B cell (primary cell): ENCODE measurements at regions not wholly inside any gene's neighbourhood (a gene's known extent, or its start where the extent isn't known, plus 50 kb on each side); places are given as distances from the start of the nearest gene placed in this dataset.

Experiments
- ATAC-seq: fragments of 200-7000 bp; cut with Tn5 transposase; one replicate; pipeline ENCODE4 v1.10.0; 2021; ENCODE audit warnings: low read depth, mild to moderate bottlenecking, moderate number of reproducible peaks, moderate library complexity
- CTCF ChIA-PET: fragments of 350-600 bp; sonication (Branson Sonifier 250); formaldehyde crosslinking; loops from one replicate; lab custom pipeline; 2021; ENCODE audit warnings: antibody characterized with exemption, inconsistent platforms; lab: Charles Lee
- POLR2A ChIA-PET: fragments of 350-600 bp; sonication (Branson Sonifier 250); formaldehyde crosslinking; loops from one replicate; lab custom pipeline; 2021; ENCODE audit warnings: antibody characterized with exemption; lab: Charles Lee
- DNase-seq: peaks from one replicate; pipeline ENCODE4 v3.0.0; 2013
- H2AFZ ChIP-seq: 2 replicates; pipeline ENCODE4 v1.6.1; 2012; ENCODE audit warnings: mild to moderate bottlenecking, low read depth, low read length; ENCODE audit not compliant: insufficient read depth, poor library complexity, severe bottlenecking
- H3K27ac ChIP-seq, 2 donors: 1 replicate in 1 of 2; 2 replicates in 1 of 2; pipeline ENCODE4 v1.5.1; 2012 to 2013; ENCODE audit warnings: low read length in 2 of 2, mild to moderate bottlenecking in 2 of 2, moderate library complexity in 1 of 2
- H3K27me3 ChIP-seq, 4 experiments: fragments of 200-600 bp in 1 of 4; sonication (generic) in 1 of 4; replicated peaks in 1 of 4; 1 replicate in 2 of 4; 2 replicates in 2 of 4; pipeline versions ENCODE4 v1.6.1 to v1.7.0; 2013 to 2016; ENCODE audit warnings: low read length in 3 of 4, mild to moderate bottlenecking in 2 of 4, mixed read lengths in 1 of 4, moderate library complexity in 1 of 4; ENCODE audit not compliant: insufficient read depth in 4 of 4, control insufficient read depth in 3 of 4; ENCODE audit errors: control extremely low read depth in 1 of 4
- H3K36me3 ChIP-seq, 2 experiments: replicated peaks in 1 of 2; 1 replicate in 1 of 2; 2 replicates in 1 of 2; pipeline versions ENCODE4 v1.6.1 to v1.7.1; 2013; ENCODE audit warnings: low read length in 1 of 2; ENCODE audit not compliant: insufficient read depth in 2 of 2, control insufficient read depth in 1 of 2; ENCODE audit errors: control extremely low read depth in 1 of 2, extremely low read depth in 1 of 2
- H3K4me1 ChIP-seq, 2 donors: fragments of 200-600 bp in 1 of 2; sonication (generic) in 1 of 2; 1 replicate in 1 of 2; 2 replicates in 1 of 2; pipeline versions ENCODE4 v1.5.1 to v1.6.1; 2013 to 2017; ENCODE audit warnings: low read length in 2 of 2; ENCODE audit not compliant: control insufficient read depth in 2 of 2, insufficient read depth in 2 of 2
- H3K4me2 ChIP-seq: replicated peaks from 2 replicates; pipeline ENCODE3; 2012; ENCODE audit warnings: mild to moderate bottlenecking, low read depth, low read length; ENCODE audit not compliant: poor library complexity, severe bottlenecking
- H3K4me3 ChIP-seq, 5 experiments: fragments of 200-600 bp in 1 of 5; sonication (generic) in 1 of 5; 1 replicate in 3 of 5; 2 replicates in 2 of 5; pipeline versions ENCODE4 v1.5.1 to v1.7.0; 2011 to 2016; ENCODE audit warnings: low read length in 4 of 5, mild to moderate bottlenecking in 4 of 5, low read depth in 2 of 5, control low read depth in 1 of 5, moderate library complexity in 1 of 5; ENCODE audit not compliant: insufficient read depth in 1 of 5; ENCODE audit errors: control extremely low read depth in 1 of 5, extremely low read depth in 1 of 5
- H3K79me2 ChIP-seq: fragments of 200-600 bp; sonication (generic); one replicate; pipeline ENCODE4 v1.6.0; 2016; ENCODE audit warnings: low read length; ENCODE audit not compliant: control insufficient read depth, insufficient read depth
- H3K9ac ChIP-seq: fragments of 200-600 bp; sonication (generic); 2 replicates; pipeline ENCODE4 v1.6.1; 2017; ENCODE audit warnings: mild to moderate bottlenecking, low read length, moderate library complexity
- H3K9me3 ChIP-seq, 3 donors: one replicate each; pipeline versions ENCODE4 v1.6.1 to v1.7.1; 2013; ENCODE audit warnings: low read length in 2 of 3; ENCODE audit not compliant: control insufficient read depth in 2 of 3, insufficient read depth in 1 of 3; ENCODE audit errors: control extremely low read depth in 1 of 3
- H4K20me1 ChIP-seq: 2 replicates; pipeline ENCODE4 v1.6.0; 2012; ENCODE audit warnings: mild to moderate bottlenecking, low read length; ENCODE audit not compliant: insufficient read depth, control insufficient read depth, poor library complexity, severe bottlenecking
- H3K27ac Mint-ChIP-seq: one replicate; pipeline ENCODE4 v1.8.0; 2021; ENCODE audit warnings: mixed read lengths
- H3K27me3 Mint-ChIP-seq: one replicate; pipeline ENCODE4 v1.8.0; 2021; ENCODE audit warnings: mixed read lengths
- H3K4me1 Mint-ChIP-seq: one replicate; pipeline ENCODE4 v1.8.0; 2021; ENCODE audit warnings: mixed read lengths
- H3K4me3 Mint-ChIP-seq: one replicate; pipeline ENCODE4 v1.8.0; 2021; ENCODE audit warnings: mixed read lengths
- H3K9me3 Mint-ChIP-seq: one replicate; pipeline ENCODE4 v1.8.0; 2022; ENCODE audit warnings: mixed read lengths; ENCODE audit not compliant: insufficient read depth
- CTCF ChIP-seq: fragments of 200-600 bp; IDR thresholded peaks from one replicate; pipeline ENCODE4 v1.8.0; 2022; ENCODE audit warnings: antibody characterized with exemption, mild to moderate bottlenecking
- EZH2 ChIP-seq: IDR thresholded peaks from 2 replicates; pipeline ENCODE4 v1.6.1; 2012; ENCODE audit warnings: borderline replicate concordance, low read depth, mild to moderate bottlenecking, moderate library complexity, low read length; ENCODE audit not compliant: insufficient read depth, poor library complexity, severe bottlenecking
- WGBS: methylation state at CpG from one replicate; pipeline ENCODE4 v1.1.5; 2013; ENCODE audit warnings: missing lambda C conversion rate; ENCODE audit not compliant: insufficient coverage; 5-methylcytosine and 5-hydroxymethylcytosine counted together
- intact Hi-C: fragments of 100-400 bp; cut with micrococcal nuclease; formaldehyde crosslinking; loops from one replicate; pipeline ENCODE4 v1.10.0; 2022

- H2AFZ ChIP-seq: no peak overlapping the region
- H3K4me1 ChIP-seq: no peaks in the 10 kb centered on the region
- peaks cover 0 to 1% (median 0%) of the 10 kb centered on the region in 3 donors for H3K9me3 ChIP-seq
- H4K20me1 ChIP-seq: no peaks in the 10 kb centered on the region
- Mint-ChIP-seq H3K27me3 (no peaks in the 10 kb centered on the region), H3K4me1 (no peaks in the 10 kb centered on the region), H3K27ac (no peak overlapping the region), H3K9me3 (no peaks in the 10 kb centered on the region), H3K4me3 (no peak overlapping the region)
- no peak overlapping the region for H3K4me3 ChIP-seq
- no peak overlapping the region for H3K9ac ChIP-seq
- H3K27ac ChIP-seq: no peak overlapping the region
- 100% methylated on average over 2 of the region's 5 CpGs for WGBS
- H3K4me2 ChIP-seq: no peak overlapping the region
- no peaks in the 10 kb centered on the region for H3K79me2 ChIP-seq
- H3K36me3 ChIP-seq: no peaks in the 10 kb centered on the region
- ATAC-seq (no peak), DNase-seq (no peak)
- POLR2A ChIA-PET: no interaction called here
- CTCF ChIA-PET: no interaction called here
- TF ChIP-seq EZH2: no peak
- TF ChIP-seq CTCF: no peak
- intact Hi-C loops: no loop called here
- H3K27me3 ChIP-seq: no peaks in the 10 kb centered on the region
Measured at GRCh38 chr3:175893566-175893965, 1034.4 kb downstream of the NAALADL2 start.

- ATAC-seq: no peak
- Histone ChIP-seq H3K27ac (no peak overlapping the region), H3K79me2 (no peaks in the 10 kb centered on the region), H3K36me3 (no peaks in the 10 kb centered on the region), H3K4me3 (no peak overlapping the region), H3K9ac (no peak overlapping the region), H3K4me1 (no peaks in the 10 kb centered on the region), H3K27me3 (no peaks in the 10 kb centered on the region), H3K4me2 (no peak overlapping the region), H3K9me3 (peaks cover 0 to 9% (median 0%) of the 10 kb centered on the region in 3 donors), H4K20me1 (no peaks in the 10 kb centered on the region), H2AFZ (no peak overlapping the region)
- H3K27ac Mint-ChIP-seq: no peak overlapping the region
- WGBS: no CpG with 5 or more reads among the region's 4 CpGs
- DNase-seq: no peak
- POLR2A ChIA-PET: no interaction called here
- H3K4me3 Mint-ChIP-seq: no peak overlapping the region
- CTCF ChIA-PET: no interaction called here
- no peaks in the 10 kb centered on the region for H3K9me3 Mint-ChIP-seq
- intact Hi-C loops: no loop called here
- H3K27me3 Mint-ChIP-seq: no peaks in the 10 kb centered on the region
- no peaks in the 10 kb centered on the region for H3K4me1 Mint-ChIP-seq
- TF ChIP-seq CTCF (no peak), EZH2 (no peak)
Measured at GRCh38 chr3:175890066-175890465, 1030.9 kb downstream of the NAALADL2 start.
